ENCODE measurements at regions not wholly inside any gene's neighbourhood (a gene's known extent, or its start where the extent isn't known, plus 50 kb on each side); places are given as distances from the start of the nearest gene placed in this dataset.

GRCh38 chr6:29887819-29888776 lies 54.2 kb upstream of the HLA-A start:
- no peak for TF ChIP-seq POLR2A (IDR thresholded peaks at IDR 0.05; ENCODE audit: extremely low read depth, insufficient read length)
- no peak for TF ChIP-seq CTCF (IDR thresholded peaks at IDR 0.05; ENCODE audit: low read depth, low read length)
- TF ChIP-seq, protein P1, sequence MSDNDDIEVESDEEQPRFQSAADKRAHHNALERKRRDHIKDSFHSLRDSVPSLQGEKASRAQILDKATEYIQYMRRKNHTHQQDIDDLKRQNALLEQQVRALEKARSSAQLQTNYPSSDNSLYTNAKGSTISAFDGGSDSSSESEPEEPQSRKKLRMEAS (IDR thresholded peaks at IDR 0.05; ENCODE audit: low read depth, low read length) = no peak
- no peak for TF ChIP-seq MYC (IDR thresholded peaks at IDR 0.05; ENCODE audit: low read depth, low read length)
